GM23338 (cell line): ENCODE measurements at regions not wholly inside any gene's neighbourhood (a gene's known extent, or its start where the extent isn't known, plus 50 kb on each side); places are given as distances from the start of the nearest gene placed in this dataset.

Experiments used
- ATAC-seq: fragments of 200-7000 bp; cut with Tn5 transposase; 3 replicates; pipeline ENCODE4 v1.9.1; 2020
- DNase-seq: peaks from one replicate; pipeline ENCODE4 v3.0.0-alpha.2; 2015; ENCODE audit warnings: low spot score
- H2AFZ ChIP-seq: fragments of 200-600 bp; sonication (generic); 2 replicates; pipeline ENCODE4 v1.8.0; 2016; ENCODE audit warnings: antibody characterized with exemption, mild to moderate bottlenecking, moderate library complexity
- H3F3A ChIP-seq: fragments of 200-600 bp; sonication (generic); replicated peaks from 2 replicates; pipeline ENCODE4 v1.8.0; 2017; ENCODE audit warnings: antibody characterized with exemption, mixed run types, low read depth
- H3K27ac ChIP-seq: fragments of 200-600 bp; sonication (generic); 2 replicates; pipeline ENCODE4 v1.6.1; 2016; ENCODE audit warnings: low read depth
- H3K27me3 ChIP-seq: fragments of 200-600 bp; sonication (generic); 2 replicates; pipeline ENCODE4 v1.8.0; 2016; ENCODE audit warnings: mild to moderate bottlenecking, mixed run types, moderate library complexity; ENCODE audit not compliant: insufficient read depth
- H3K36me3 ChIP-seq: fragments of 200-600 bp; sonication (generic); 2 replicates; pipeline ENCODE4 v1.8.0; 2016; ENCODE audit warnings: mild to moderate bottlenecking; ENCODE audit not compliant: insufficient read depth
- H3K4me1 ChIP-seq: fragments of 200-600 bp; sonication (generic); 2 replicates; pipeline ENCODE4 v1.8.0; 2016; ENCODE audit warnings: mild to moderate bottlenecking, moderate library complexity; ENCODE audit not compliant: insufficient read depth
- H3K4me2 ChIP-seq: fragments of 200-600 bp; sonication (generic); 2 replicates; pipeline ENCODE4 v1.7.1; 2017; ENCODE audit warnings: mixed run types
- H3K4me3 ChIP-seq: fragments of 200-600 bp; sonication (generic); 2 replicates; pipeline ENCODE4 v1.6.1; 2016; ENCODE audit warnings: mixed run types
- H3K79me2 ChIP-seq: fragments of 200-600 bp; sonication (generic); replicated peaks from 2 replicates; pipeline ENCODE4 v1.8.0; 2017; ENCODE audit warnings: mild to moderate bottlenecking; ENCODE audit not compliant: insufficient read depth
- H3K9me2 ChIP-seq: fragments of 200-600 bp; sonication (generic); 2 replicates; pipeline ENCODE4 v1.8.0; 2017; ENCODE audit not compliant: insufficient read depth
- H4K20me1 ChIP-seq: fragments of 200-600 bp; sonication (generic); replicated peaks from 2 replicates; pipeline ENCODE4 v1.8.0; 2017; ENCODE audit warnings: mild to moderate bottlenecking; ENCODE audit not compliant: insufficient read depth
- H3K27ac Mint-ChIP-seq: 2 replicates; pipeline ENCODE4 v1.8.0; 2020; ENCODE audit warnings: inconsistent platforms, mild to moderate bottlenecking, moderate library complexity, mixed read lengths
- H3K27me3 Mint-ChIP-seq: 3 replicates; pipeline ENCODE4 v1.8.0; 2022; ENCODE audit warnings: low read depth, mild to moderate bottlenecking, moderate library complexity, mixed read lengths, inconsistent platforms; ENCODE audit not compliant: insufficient read depth, poor library complexity
- H3K36me3 Mint-ChIP-seq: 3 replicates; pipeline ENCODE4 v1.8.0; 2021; ENCODE audit warnings: low read depth, mild to moderate bottlenecking, inconsistent platforms, moderate library complexity, mixed read lengths
- H3K4me1 Mint-ChIP-seq: 3 replicates; pipeline ENCODE4 v1.8.0; 2020; ENCODE audit warnings: mild to moderate bottlenecking, inconsistent platforms, mixed read lengths
- H3K4me3 Mint-ChIP-seq: 3 replicates; pipeline ENCODE4 v1.8.0; 2021; ENCODE audit warnings: moderate library complexity, mild to moderate bottlenecking, inconsistent platforms, mixed read lengths
- H3K9me3 Mint-ChIP-seq: 3 replicates; pipeline ENCODE4 v1.8.0; 2020; ENCODE audit warnings: moderate library complexity, mild to moderate bottlenecking, inconsistent platforms, mixed read lengths
- CREB1 ChIP-seq: fragments of 250-450 bp; sonication (Bioruptor Pico); IDR thresholded peaks from 2 replicates; pipeline ENCODE4 v1.5.0; 2020; ENCODE audit warnings: low read depth, mild to moderate bottlenecking, moderate library complexity
- CTCF ChIP-seq, 2 experiments: fragments of 200-600 bp in 1 of 2; sonication (generic) in 1 of 2; conservative IDR thresholded peaks; 2 replicates each; pipeline versions ENCODE4 v1.5.1 to v1.6.1; 2016 to 2017; ENCODE audit warnings: antibody characterized with exemption in 2 of 2, low read depth in 2 of 2, mild to moderate bottlenecking in 2 of 2, moderate library complexity in 1 of 2
- ETS1 ChIP-seq: IDR thresholded peaks from 2 replicates; pipeline ENCODE4 v1.6.1; 2016; ENCODE audit warnings: antibody characterized with exemption
- EZH2 ChIP-seq: fragments of 200-600 bp; sonication (generic); IDR thresholded peaks from one replicate; pipeline ENCODE4 v1.8.0; 2017; ENCODE audit warnings: antibody characterized with exemption, mild to moderate bottlenecking, low read depth; ENCODE audit not compliant: unreplicated experiment
- EZH2phosphoT487 ChIP-seq: fragments of 200-600 bp; sonication (generic); IDR thresholded peaks from one replicate; pipeline ENCODE4 v1.8.1; 2018; ENCODE audit warnings: antibody characterized with exemption; ENCODE audit not compliant: unreplicated experiment
- JUNB ChIP-seq: IDR thresholded peaks from one replicate; pipeline ENCODE4 v1.6.1; 2016; ENCODE audit warnings: antibody characterized with exemption; ENCODE audit not compliant: unreplicated experiment
- NANOG ChIP-seq: IDR thresholded peaks from 2 replicates; pipeline ENCODE4 v1.6.1; 2016; ENCODE audit warnings: antibody characterized with exemption, borderline replicate concordance
- POLR2AphosphoS5 ChIP-seq: IDR thresholded peaks from 2 replicates; pipeline ENCODE4 v1.6.1; 2016; ENCODE audit warnings: antibody characterized with exemption, low read depth
- REST ChIP-seq: IDR thresholded peaks from one replicate; pipeline ENCODE4 v1.6.1; 2018; ENCODE audit warnings: antibody characterized with exemption; ENCODE audit not compliant: unreplicated experiment
- STAT1 ChIP-seq: IDR thresholded peaks from one replicate; pipeline ENCODE4 v1.6.1; 2016; ENCODE audit warnings: antibody characterized with exemption; ENCODE audit not compliant: unreplicated experiment
- ZNF114 ChIP-seq: fragments of 250-450 bp; sonication (Bioruptor Pico); IDR thresholded peaks from 2 replicates; pipeline ENCODE4 v1.5.0; 2020; ENCODE audit warnings: mild to moderate bottlenecking, moderate library complexity
- ZNF331 ChIP-seq: fragments of 250-450 bp; sonication (Bioruptor Pico); IDR thresholded peaks from 2 replicates; pipeline ENCODE4 v1.5.0; 2020; ENCODE audit warnings: low read depth, mild to moderate bottlenecking, moderate library complexity
- ZNF462 ChIP-seq: fragments of 250-450 bp; sonication (Bioruptor Pico); IDR thresholded peaks from 2 replicates; pipeline ENCODE4 v1.5.0; 2020; ENCODE audit warnings: mild to moderate bottlenecking, moderate library complexity

- no peak overlapping the region for H3K27ac Mint-ChIP-seq
- no peaks in the 10 kb centered on the region for H3F3A ChIP-seq
- no peaks in the 10 kb centered on the region for H4K20me1 ChIP-seq
- H3K4me3 Mint-ChIP-seq: no peak overlapping the region
- no peak overlapping the region for H2AFZ ChIP-seq
- ATAC-seq: no peak
- no peaks in the 10 kb centered on the region for H3K36me3 Mint-ChIP-seq
- no peaks in the 10 kb centered on the region for H3K27me3 Mint-ChIP-seq
- TF ChIP-seq ETS1: no peak
- no peak for TF ChIP-seq CTCF (conservative IDR thresholded peaks at IDR 0.05; ENCODE audit: low read depth in 2 of 2)
- TF ChIP-seq JUNB: no peak
- TF ChIP-seq NANOG: no peak
- TF ChIP-seq EZH2phosphoT487: no peak
- TF ChIP-seq ZNF331 (CRISPR knock-in tag): no peak
- TF ChIP-seq ZNF114 (CRISPR knock-in tag): no peak
- TF ChIP-seq REST: no peak
- TF ChIP-seq ZNF462 (CRISPR knock-in tag): no peak
- no peak for TF ChIP-seq CREB1 (CRISPR knock-in tag)
- TF ChIP-seq STAT1: no peak
- no peak for TF ChIP-seq POLR2AphosphoS5
- TF ChIP-seq EZH2: no peak
- no peaks in the 10 kb centered on the region for H3K79me2 ChIP-seq
- no peak overlapping the region for H3K4me3 ChIP-seq
- peaks cover 16% of the 10 kb centered on the region for H3K4me1 Mint-ChIP-seq
- no peak overlapping the region for H3K4me2 ChIP-seq
- no peak overlapping the region for H3K27ac ChIP-seq
- H3K9me3 Mint-ChIP-seq: no peaks in the 10 kb centered on the region; the same call in 2 of the 3 replicates
- H3K27me3 ChIP-seq: no peaks in the 10 kb centered on the region
- no peak for DNase-seq
- H3K36me3 ChIP-seq: no peaks in the 10 kb centered on the region
- H3K4me1 ChIP-seq: peaks cover 8% of the 10 kb centered on the region
- H3K9me2 ChIP-seq: peaks cover 3% of the 10 kb centered on the region; the same call in 1 of the 2 replicates
Observed at GRCh38 chr3:177523872-177524438, 326.7 kb upstream of the TBL1XR1 start.
